ENCODE measurements at regions not wholly inside any gene's neighbourhood (a gene's known extent, or its start where the extent isn't known, plus 50 kb on each side); places are given as distances from the start of the nearest gene placed in this dataset.
"Not testable (repeated sequence)": the region's sequence is repeated elsewhere in the genome, so short reads cannot be mapped to it uniquely, and the experiment has no call there.

DNA sequence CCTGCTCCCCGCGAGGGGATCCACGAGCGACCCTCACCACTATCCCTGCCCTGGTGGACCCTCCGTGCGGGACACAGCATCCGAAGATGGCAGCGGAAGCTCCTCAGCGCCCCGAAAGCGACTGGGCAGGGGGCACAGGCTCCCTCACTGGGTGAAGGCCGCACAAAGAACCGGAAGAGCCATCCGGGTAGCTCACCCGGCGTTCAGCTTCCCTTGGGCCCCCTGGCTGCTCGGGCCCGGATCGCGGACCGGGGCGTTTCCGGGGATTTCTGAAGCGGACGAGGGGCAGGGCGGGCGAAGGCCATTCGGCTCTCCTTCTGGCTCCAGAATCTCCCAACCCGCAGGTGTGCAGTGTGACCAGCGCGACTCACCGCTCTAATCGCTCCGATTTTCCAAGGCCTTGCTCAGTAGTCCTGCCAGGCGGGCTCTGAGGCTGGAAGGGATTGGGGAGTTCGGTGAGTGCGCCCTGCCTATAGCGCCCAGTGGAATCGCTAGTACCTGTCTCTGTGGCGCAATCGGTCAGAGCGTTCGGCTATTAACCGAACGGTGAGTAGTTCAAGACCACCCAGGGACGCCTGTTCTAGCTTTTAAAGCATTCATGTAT lies 94.3 kb upstream of the NBPF11 start:
- TF ChIP-seq, protein P1, sequence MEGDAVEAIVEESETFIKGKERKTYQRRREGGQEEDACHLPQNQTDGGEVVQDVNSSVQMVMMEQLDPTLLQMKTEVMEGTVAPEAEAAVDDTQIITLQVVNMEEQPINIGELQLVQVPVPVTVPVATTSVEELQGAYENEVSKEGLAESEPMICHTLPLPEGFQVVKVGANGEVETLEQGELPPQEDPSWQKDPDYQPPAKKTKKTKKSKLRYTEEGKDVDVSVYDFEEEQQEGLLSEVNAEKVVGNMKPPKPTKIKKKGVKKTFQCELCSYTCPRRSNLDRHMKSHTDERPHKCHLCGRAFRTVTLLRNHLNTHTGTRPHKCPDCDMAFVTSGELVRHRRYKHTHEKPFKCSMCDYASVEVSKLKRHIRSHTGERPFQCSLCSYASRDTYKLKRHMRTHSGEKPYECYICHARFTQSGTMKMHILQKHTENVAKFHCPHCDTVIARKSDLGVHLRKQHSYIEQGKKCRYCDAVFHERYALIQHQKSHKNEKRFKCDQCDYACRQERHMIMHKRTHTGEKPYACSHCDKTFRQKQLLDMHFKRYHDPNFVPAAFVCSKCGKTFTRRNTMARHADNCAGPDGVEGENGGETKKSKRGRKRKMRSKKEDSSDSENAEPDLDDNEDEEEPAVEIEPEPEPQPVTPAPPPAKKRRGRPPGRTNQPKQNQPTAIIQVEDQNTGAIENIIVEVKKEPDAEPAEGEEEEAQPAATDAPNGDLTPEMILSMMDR (IDR thresholded peaks at IDR 0.05; ENCODE audit: poor library complexity): not testable (repeated sequence)
- TF ChIP-seq EZH2phosphoT487 (IDR thresholded peaks at IDR 0.05; ENCODE audit: low read depth, severe bottlenecking, unreplicated experiment): not testable (repeated sequence)
